GM12864 (cell line): ENCODE measurements at regions not wholly inside any gene's neighbourhood (a gene's known extent, or its start where the extent isn't known, plus 50 kb on each side); places are given as distances from the start of the nearest gene placed in this dataset.

Experiments used
- DNase-seq: peaks from one replicate; pipeline ENCODE4 v3.0.0-alpha.2; 2011; ENCODE audit warnings: low read depth
- H3K4me3 ChIP-seq: 2 replicates; pipeline ENCODE4 v1.5.1; 2011; ENCODE audit warnings: mild to moderate bottlenecking, low read depth, low read length, control low read depth
- TF ChIP-seq, protein P1 (sequence below): IDR thresholded peaks from 2 replicates; pipeline ENCODE4 v1.5.1; 2011; ENCODE audit warnings: low read depth, mild to moderate bottlenecking, moderate library complexity, low read length, control low read depth, inconsistent platforms; ENCODE audit errors: missing control alignments

DNA sequence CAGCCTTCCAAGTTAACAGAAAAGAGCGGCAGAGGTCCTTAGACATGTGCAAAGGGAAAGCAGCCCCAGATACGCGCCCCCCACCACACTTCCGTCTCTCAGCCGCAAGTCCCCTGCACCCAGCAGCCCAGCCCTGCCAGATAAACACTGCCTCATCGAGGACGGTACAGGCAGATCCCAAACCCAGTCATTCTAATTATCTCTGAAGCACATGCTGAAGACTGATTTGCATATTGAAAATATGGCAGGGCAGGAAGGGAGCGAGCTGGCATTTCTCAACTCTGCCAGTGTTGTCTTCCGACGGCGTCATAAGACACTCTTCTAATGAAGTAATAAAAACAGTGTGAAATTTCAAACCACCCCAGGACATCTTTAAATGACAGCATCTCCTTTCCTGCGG lies 122.8 kb upstream of the CDH4 start:
- no peak for DNase-seq
- H3K4me3 ChIP-seq, result no peak overlapping the region
- TF ChIP-seq, protein P1, sequence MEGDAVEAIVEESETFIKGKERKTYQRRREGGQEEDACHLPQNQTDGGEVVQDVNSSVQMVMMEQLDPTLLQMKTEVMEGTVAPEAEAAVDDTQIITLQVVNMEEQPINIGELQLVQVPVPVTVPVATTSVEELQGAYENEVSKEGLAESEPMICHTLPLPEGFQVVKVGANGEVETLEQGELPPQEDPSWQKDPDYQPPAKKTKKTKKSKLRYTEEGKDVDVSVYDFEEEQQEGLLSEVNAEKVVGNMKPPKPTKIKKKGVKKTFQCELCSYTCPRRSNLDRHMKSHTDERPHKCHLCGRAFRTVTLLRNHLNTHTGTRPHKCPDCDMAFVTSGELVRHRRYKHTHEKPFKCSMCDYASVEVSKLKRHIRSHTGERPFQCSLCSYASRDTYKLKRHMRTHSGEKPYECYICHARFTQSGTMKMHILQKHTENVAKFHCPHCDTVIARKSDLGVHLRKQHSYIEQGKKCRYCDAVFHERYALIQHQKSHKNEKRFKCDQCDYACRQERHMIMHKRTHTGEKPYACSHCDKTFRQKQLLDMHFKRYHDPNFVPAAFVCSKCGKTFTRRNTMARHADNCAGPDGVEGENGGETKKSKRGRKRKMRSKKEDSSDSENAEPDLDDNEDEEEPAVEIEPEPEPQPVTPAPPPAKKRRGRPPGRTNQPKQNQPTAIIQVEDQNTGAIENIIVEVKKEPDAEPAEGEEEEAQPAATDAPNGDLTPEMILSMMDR, result no peak

DNA sequence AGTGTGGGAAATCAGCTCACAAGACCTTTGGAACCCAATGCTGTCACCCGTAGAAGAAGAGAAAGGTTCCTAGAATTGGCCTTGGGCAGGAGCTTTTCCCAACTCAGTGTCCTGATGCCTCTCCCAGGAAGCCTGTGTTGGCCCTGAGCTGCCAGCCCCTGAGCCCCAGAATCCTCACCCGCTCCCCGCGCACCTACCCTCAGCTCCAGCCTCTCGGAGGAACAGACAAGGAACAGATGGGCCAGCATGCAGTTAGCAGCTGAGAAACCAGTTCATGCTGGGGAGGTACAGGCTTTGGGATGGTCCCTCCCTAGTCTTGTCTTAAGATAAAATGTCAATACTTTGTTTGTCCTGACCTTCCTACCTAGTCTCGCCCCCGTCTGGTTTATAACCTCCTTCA lies 121.9 kb upstream of the CDH4 start:
- TF ChIP-seq, protein P1, result no peak
- H3K4me3 ChIP-seq, result no peak overlapping the region
- no peak for DNase-seq

DNA sequence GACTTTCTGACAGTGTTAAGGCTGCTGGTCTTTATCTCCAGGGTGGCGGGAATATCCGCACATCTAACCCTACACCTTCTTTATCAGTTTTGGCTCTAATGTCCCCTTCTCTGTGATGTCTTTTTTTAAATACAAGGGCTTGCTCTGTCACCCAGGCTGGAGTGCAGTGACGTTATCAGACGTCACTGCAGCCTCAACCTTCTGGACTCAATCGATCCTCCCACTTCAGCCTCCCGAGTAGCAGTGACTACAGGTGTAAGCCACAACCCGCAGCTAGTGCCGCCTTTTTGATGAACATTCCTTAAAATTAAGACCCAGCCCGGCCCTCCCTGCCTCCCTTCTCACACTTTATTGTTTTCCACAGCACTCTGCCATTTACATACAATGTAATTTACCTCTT lies 120.1 kb upstream of the CDH4 start:
- no peak overlapping the region for H3K4me3 ChIP-seq
- DNase-seq, result no peak
- TF ChIP-seq, protein P1, result no peak

DNA sequence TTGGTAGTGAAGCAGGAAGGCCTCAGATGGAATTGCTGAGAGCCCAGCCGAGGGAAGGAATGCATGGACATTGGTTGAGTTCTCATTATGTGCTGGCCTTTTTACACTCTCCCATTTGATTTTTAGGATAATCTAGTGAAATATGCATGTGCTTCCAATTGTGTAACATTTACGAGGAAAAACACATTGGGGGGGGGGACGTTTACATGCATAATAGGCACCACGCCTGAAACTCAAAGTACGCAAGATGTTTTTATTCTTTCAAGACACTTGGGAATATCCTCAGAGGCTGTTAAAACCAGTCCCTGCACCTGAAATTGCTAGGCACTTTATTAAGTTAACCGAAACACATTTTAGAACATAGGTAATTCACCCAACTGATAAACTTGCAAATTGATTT lies 118.5 kb upstream of the CDH4 start:
- TF ChIP-seq, protein P1, result no peak
- no peak overlapping the region for H3K4me3 ChIP-seq
- DNase-seq, result no peak

DNA sequence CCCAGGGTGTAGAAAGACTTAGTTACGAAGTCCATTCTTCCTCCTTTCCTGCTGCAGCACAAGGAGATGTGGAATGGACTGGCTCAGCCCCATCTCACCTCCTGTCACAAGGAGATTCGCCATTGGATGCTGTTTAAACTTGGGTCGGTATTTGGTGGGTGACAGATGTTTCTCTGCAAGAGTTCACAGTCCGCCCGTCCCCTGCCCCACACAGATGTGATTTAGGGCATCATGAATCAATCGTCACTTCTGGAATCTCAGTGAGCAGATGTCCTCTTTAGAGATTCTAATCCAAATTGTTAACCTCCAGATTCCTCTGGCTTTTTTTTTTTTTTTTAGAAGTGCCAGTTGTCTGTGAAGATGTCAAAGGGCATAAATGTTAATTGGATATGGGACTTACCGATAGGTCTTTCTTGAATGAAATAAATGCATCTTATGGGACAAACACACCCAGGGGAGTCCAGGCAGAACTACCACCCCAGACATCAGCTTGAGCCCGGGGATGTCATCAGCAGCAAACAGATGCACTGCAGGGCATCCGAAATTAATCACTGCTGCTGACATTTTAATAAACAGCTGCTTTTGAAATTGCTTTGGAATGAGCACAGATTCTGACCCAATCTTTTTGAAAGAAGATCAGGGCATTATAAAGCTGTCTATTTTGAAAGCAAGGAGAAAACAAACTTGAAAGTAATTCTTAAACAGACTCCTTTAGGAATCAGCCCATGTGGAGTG lies 117.6 kb upstream of the CDH4 start:
- H3K4me3 ChIP-seq, result no peak overlapping the region
- DNase-seq, result no peak
- TF ChIP-seq, protein P1, result no peak

DNA sequence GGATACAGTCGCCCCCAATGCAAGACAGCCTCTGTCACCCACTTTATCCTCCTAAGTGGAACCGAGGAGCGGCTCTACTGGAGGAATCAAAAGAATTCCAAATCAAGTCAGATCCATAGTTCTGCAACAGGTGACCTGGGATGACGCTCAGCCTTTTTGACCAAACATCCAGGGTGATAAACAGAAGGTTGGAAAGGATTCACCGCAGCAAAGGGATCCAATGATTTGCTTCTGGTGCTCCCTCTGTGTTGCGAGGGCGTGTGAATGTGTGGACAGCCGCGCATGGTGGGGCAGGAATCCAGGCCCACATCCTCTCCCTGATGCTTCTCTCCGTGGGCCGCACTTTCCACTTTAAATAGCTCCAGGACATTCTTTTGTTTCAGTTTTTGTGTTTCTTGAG lies 116.8 kb upstream of the CDH4 start:
- TF ChIP-seq, protein P1, result no peak
- DNase-seq, result no peak

DNA sequence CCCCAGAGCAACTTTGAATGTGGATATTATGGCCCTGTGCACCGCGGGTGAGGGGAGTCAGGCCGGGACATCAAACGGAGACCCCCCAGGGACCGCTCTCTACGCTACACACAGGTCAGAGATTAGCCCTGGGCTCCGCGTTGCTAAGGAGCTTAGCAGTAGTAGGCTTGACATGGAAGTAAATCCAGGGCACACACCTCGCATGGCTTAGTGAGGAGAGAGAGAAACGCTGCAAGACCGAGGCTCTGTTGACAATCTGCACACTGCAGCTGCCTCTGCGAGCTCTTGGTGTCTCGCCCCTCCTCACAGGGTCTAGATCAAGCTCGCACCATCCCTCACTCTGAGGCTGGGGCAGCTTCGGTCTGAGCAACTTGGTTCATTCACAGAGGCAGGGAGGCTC lies 116.1 kb upstream of the CDH4 start:
- TF ChIP-seq, protein P1, result no peak
- DNase-seq, result no peak

More for the DNA sequence above, 116.8 kb upstream of the CDH4 start:
- no peak overlapping the region for H3K4me3 ChIP-seq

More for the DNA sequence above, 116.1 kb upstream of the CDH4 start:
- no peak overlapping the region for H3K4me3 ChIP-seq
